ENCODE measurements at regions not wholly inside any gene's neighbourhood (a gene's known extent, or its start where the extent isn't known, plus 50 kb on each side); places are given as distances from the start of the nearest gene placed in this dataset.

- no peak for DNase-seq
Observed at GRCh38 chr2:203813684-203814083, 53.9 kb upstream of the CTLA4 start.

GRCh38 chr2:203814661-203815540 is 52.7 kb upstream of the CTLA4 start:
- DNase-seq = peak; percentile 70

DNA sequence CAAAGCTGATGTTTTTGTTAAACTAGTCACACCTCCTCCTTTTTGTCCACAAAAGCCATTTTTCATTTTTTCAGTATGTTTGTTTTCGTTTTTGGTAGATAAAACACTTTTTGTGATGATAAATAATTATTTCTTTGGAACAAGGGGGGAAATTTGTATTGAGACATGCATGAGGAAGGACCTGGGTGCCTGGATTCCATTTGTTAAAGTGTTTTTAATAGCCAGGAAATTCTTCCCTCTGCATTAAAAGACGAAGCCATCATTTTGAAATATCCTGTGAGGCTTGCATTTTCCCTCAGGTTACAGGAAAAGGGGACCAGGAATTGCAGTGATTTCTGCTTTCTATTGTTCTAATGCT is 52.1 kb upstream of the CTLA4 start:
- DNase-seq = no peak

DNA sequence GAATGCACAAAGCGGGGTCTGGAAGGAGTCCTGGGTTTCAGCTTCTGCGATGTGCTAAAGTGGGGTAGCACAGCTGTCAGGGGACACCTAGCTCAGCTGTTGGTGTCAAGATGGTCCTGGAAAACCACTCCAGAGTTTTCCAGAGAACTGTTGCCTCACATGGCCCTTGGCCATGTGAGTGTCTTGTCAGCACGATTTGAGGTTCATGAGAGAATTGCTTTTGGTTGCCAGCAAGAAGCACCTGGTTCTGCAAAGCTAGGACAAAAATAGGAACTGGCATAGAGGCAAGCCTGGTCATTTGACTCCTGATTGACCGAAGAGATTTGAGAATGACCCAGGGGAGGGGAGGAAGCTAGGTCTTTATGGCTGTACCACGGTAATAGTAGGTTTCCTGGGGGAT is 50.4 kb upstream of the CTLA4 start:
- no peak for DNase-seq

All from hindlimb muscle (tissue), 1 donor.